ENCODE measurements at regions not wholly inside any gene's neighbourhood (a gene's known extent, or its start where the extent isn't known, plus 50 kb on each side); places are given as distances from the start of the nearest gene placed in this dataset.

DNA sequence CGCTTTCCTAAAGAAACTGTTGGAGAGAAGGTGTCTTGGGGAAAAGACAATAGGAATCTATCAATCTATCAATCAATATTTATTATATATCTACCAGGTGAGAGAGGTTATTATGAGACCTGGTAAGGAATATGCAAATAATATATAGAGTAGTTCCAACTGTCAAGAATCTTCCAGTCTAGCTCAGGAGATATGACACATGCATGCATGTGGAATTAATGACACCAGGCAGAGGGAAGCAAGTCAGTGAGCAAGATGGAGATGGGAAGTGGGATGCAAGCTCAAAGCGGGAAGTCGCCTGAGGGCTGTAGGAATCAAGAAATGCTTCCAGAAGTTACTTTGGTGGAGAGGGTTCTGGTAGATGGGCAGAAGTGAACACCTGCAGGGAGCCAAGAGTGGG is 187.4 kb upstream of the NRP1 start:
- no peaks in the 10 kb centered on the region for H3K36me3 ChIP-seq
- no peak overlapping the region for H3K27ac ChIP-seq
- no peak for DNase-seq (ENCODE audit: low spot score)
- TF ChIP-seq, protein P1, sequence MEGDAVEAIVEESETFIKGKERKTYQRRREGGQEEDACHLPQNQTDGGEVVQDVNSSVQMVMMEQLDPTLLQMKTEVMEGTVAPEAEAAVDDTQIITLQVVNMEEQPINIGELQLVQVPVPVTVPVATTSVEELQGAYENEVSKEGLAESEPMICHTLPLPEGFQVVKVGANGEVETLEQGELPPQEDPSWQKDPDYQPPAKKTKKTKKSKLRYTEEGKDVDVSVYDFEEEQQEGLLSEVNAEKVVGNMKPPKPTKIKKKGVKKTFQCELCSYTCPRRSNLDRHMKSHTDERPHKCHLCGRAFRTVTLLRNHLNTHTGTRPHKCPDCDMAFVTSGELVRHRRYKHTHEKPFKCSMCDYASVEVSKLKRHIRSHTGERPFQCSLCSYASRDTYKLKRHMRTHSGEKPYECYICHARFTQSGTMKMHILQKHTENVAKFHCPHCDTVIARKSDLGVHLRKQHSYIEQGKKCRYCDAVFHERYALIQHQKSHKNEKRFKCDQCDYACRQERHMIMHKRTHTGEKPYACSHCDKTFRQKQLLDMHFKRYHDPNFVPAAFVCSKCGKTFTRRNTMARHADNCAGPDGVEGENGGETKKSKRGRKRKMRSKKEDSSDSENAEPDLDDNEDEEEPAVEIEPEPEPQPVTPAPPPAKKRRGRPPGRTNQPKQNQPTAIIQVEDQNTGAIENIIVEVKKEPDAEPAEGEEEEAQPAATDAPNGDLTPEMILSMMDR (IDR thresholded peaks at IDR 0.05): no peak
- H3K4me1 ChIP-seq: peaks cover 0 to 6% of the 10 kb centered on the region in 2 donors
- H3K27me3 ChIP-seq: no peaks in the 10 kb centered on the region
- no peak overlapping the region for H3K4me3 ChIP-seq
- no peaks in the 10 kb centered on the region for H3K9me3 ChIP-seq

DNA sequence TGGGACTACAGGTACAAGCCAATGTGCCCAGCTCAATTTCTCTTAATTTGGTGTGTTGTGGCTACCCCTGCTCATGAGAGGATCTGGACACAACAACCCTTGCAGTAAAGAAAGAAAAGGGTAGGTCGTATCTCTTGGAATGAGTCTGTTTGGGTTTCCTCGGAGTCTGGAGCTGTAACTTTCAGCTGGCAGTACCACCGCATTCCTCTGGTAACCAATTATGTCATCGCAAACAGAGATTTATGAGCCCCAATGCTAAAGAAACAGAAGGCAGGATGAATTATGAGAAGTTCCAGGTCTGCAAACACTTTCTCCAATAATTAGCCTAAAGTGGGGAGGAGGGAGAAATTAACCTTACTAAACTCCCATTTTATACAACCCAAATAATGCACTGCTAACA is 186.6 kb upstream of the NRP1 start:
- TF ChIP-seq, protein P1 (IDR thresholded peaks at IDR 0.05): no peak
- H3K9me3 ChIP-seq: no peaks in the 10 kb centered on the region
- H3K36me3 ChIP-seq: no peaks in the 10 kb centered on the region
- no peak for DNase-seq (ENCODE audit: low spot score)
- no peaks in the 10 kb centered on the region for H3K27me3 ChIP-seq
- peaks cover 0 to 6% of the 10 kb centered on the region in 2 donors for H3K4me1 ChIP-seq
- H3K27ac ChIP-seq: no peak overlapping the region
- no peak overlapping the region for H3K4me3 ChIP-seq

DNA sequence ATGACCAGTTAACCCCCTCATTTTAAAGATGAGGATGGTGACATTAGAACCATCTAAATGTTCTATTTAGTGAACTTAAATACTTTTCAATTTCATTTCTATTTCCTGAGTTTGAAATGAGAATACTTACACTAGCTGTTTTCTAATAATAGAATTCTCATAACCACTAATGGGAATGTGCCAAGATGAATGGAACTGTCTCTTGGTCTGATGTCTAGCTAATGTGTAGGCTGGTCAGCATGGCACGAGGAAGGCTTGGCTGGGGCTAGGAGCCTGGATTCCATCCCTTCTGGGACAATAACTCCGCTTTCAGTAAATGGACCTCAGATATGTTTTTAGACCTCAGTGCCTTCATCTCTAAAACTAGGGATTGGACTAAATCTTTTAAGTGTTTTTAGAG is 185.8 kb upstream of the NRP1 start:
- Histone ChIP-seq H3K36me3 (no peaks in the 10 kb centered on the region), H3K27ac (no peak overlapping the region), H3K4me1 (peaks cover 0 to 6% of the 10 kb centered on the region in 2 donors), H3K27me3 (no peaks in the 10 kb centered on the region), H3K4me3 (no peak overlapping the region), H3K9me3 (no peaks in the 10 kb centered on the region)
- DNase-seq (ENCODE audit: low spot score): no peak
- TF ChIP-seq, protein P1 (IDR thresholded peaks at IDR 0.05): no peak

DNA sequence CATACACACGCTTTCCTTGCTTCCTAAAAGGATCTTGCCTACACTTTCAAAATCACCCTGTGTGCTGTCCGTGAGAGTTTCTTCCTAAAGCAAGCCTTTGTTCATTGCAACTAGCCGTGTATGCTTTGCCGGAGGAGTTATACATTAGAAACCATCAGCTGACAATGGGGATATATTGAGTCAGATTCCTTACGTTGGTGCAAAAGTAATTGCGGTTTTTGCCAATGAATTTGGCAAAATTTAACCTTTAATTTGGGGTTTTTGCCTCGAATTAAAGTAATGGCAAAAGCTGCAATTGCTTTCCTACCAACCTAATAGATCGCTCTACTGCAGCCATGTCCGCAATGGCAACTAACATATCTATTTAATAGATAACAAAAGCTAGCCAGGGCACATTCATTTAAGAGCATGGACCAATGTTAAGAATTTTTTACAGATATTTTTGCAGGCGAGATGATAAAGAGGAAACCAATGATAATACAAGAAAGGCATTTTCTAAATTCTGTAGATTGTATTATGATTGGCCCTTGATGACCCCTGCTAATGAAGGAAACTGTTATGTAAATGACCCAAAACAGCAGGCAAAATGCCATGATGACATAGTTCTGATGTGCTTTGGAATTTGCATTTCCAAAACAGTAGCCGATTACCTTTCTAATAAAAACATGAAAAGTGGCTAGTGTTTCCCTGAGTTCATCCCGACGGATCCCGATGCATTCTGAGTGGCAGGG is 184.8 kb upstream of the NRP1 start:
- Histone ChIP-seq H3K36me3 (no peaks in the 10 kb centered on the region), H3K4me3 (no peak overlapping the region), H3K4me1 (peaks cover 0 to 6% of the 10 kb centered on the region in 2 donors), H3K9me3 (no peaks in the 10 kb centered on the region), H3K27me3 (no peaks in the 10 kb centered on the region), H3K27ac (no peak overlapping the region)
- TF ChIP-seq, protein P1 (IDR thresholded peaks at IDR 0.05): no peak
- no peak for DNase-seq (ENCODE audit: low spot score)

DNA sequence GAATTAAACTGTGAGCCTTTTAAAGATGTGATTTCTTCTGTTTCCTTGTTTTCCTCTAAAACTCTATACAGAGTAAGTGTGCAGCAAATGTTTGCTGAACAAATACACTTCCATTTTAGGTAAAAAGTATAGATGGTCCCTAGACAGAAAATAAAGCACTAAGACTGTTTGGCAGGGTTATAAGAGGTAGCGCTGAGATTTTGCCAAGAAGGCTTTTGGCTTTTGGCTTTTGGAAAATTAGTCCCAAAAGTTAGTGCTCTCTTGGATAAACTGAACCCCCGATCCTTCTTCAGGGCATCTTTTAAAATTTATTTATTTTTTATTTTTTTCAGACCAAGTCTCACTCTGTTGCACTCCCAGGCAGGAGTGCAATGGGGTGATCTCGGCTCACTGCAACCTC is 175.7 kb upstream of the NRP1 start:
- Histone ChIP-seq H3K36me3 (no peaks in the 10 kb centered on the region), H3K9me3 (no peaks in the 10 kb centered on the region), H3K27ac (no peak overlapping the region), H3K4me1 (peaks cover 0 to 11% of the 10 kb centered on the region in 2 donors), H3K4me3 (no peak overlapping the region), H3K27me3 (no peaks in the 10 kb centered on the region)
- no peak for DNase-seq (ENCODE audit: low spot score)
- TF ChIP-seq, protein P1 (IDR thresholded peaks at IDR 0.05): no peak

All from right atrium auricular region (tissue), 2 donors.